ENCODE measurements at regions not wholly inside any gene's neighbourhood (a gene's known extent, or its start where the extent isn't known, plus 50 kb on each side); places are given as distances from the start of the nearest gene placed in this dataset.

DNA sequence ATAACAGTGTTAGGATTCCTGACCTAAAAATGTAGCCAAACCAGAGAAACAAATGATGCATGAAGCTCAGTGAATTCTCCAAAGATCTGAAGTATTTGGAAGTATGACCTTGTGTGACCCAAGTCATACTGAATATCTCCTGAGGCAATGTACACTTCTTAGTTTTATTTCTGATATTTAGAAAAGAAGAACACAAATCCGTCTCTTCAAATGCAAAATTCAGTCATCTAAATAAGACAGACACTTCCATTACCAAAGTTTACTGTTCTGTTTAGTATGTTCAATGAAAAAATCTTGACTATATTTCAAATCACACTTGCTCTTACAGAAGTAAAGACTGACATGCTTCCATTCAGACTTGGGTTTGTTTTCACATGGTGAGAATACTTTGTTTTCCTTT is 495.7 kb downstream of the RIT2 start:
- no peaks in the 10 kb centered on the region for H3K36me3 ChIP-seq (ENCODE audit: control insufficient read depth, insufficient read depth, low read length)
- H3K27ac ChIP-seq (ENCODE audit: low read depth, low read length), result no peak overlapping the region
- H3K9ac ChIP-seq (ENCODE audit: low read length), result no peak overlapping the region
- no peak overlapping the region for H3K4me3 ChIP-seq (ENCODE audit: low read depth, low read length)
- peaks cover 4% of the 10 kb centered on the region; the same call in 1 of the 2 replicates for H3K4me1 ChIP-seq (ENCODE audit: control insufficient read depth, insufficient read depth, low read length)
- no peaks in the 10 kb centered on the region for H3K27me3 ChIP-seq (ENCODE audit: control insufficient read depth, insufficient read depth, low read length)
- H3K9me3 ChIP-seq (ENCODE audit: control insufficient read depth, insufficient read depth, low read depth, low read length), result no peaks in the 10 kb centered on the region

DNA sequence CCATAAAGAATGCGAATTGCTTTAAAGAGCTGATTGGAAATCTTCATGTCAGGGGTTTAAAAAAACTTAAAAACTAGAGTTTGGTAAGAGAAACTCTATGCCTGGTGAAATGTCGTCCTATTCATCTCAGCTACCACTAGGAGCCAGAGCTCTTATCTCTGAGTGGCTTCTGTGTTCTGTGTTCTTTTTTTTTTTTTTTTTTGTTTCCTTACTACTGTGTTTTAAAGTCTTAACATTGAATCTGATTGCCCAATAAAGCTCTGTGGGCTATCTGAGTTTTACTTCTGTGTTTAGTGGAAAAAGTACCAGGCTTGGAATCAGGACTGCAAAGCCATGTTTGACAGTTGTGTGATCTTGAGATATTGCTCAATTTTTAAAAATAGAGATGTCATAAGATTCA is 494.8 kb downstream of the RIT2 start:
- Histone ChIP-seq H3K4me1 (ENCODE audit: control insufficient read depth, insufficient read depth, low read length) (peaks cover 4% of the 10 kb centered on the region; the same call in 1 of the 2 replicates), H3K36me3 (ENCODE audit: control insufficient read depth, insufficient read depth, low read length) (no peaks in the 10 kb centered on the region), H3K9me3 (ENCODE audit: control insufficient read depth, insufficient read depth, low read depth, low read length) (no peaks in the 10 kb centered on the region), H3K27ac (ENCODE audit: low read depth, low read length) (no peak overlapping the region), H3K9ac (ENCODE audit: low read length) (no peak overlapping the region), H3K27me3 (ENCODE audit: control insufficient read depth, insufficient read depth, low read length) (no peaks in the 10 kb centered on the region), H3K4me3 (ENCODE audit: low read depth, low read length) (no peak overlapping the region)

- no peaks in the 10 kb centered on the region for H3K27me3 ChIP-seq (ENCODE audit: control insufficient read depth, insufficient read depth, low read length)
- no peaks in the 10 kb centered on the region for H3K9me3 ChIP-seq (ENCODE audit: control insufficient read depth, insufficient read depth, low read depth, low read length)
- H3K27ac ChIP-seq (ENCODE audit: low read depth, low read length), result no peak overlapping the region
- H3K36me3 ChIP-seq (ENCODE audit: control insufficient read depth, insufficient read depth, low read length), result no peaks in the 10 kb centered on the region
- peaks cover 4% of the 10 kb centered on the region; the same call in 1 of the 2 replicates for H3K4me1 ChIP-seq (ENCODE audit: control insufficient read depth, insufficient read depth, low read length)
- no peak overlapping the region for H3K9ac ChIP-seq (ENCODE audit: low read length)
- H3K4me3 ChIP-seq (ENCODE audit: low read depth, low read length), result no peak overlapping the region
Observed at GRCh38 chr18:42623935-42624334, 491.6 kb downstream of the RIT2 start.

DNA sequence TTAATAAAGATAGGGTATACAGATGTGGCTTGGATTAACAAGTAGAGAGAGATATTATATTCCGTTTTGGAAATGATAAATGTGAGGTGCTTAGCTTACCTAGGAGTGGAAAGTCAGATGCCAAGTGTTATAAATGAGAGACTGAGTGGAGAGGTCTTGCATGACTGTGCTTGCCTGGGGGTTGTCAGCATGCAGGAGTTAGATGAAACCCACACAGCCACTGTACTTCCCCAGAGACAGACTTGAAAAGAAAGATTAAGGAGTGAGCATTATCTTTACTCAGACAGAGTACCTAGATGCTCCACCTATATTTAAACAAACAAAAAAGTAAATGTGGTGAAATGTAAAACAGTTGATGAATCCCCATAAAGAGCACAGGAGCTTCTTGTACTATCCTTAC is 482.7 kb downstream of the RIT2 start:
- no peaks in the 10 kb centered on the region for H3K9me3 ChIP-seq (ENCODE audit: control insufficient read depth, insufficient read depth, low read depth, low read length)
- H3K27ac ChIP-seq (ENCODE audit: low read depth, low read length), result no peak overlapping the region
- H3K4me1 ChIP-seq (ENCODE audit: control insufficient read depth, insufficient read depth, low read length), result no peaks in the 10 kb centered on the region; the same call in 1 of the 2 replicates
- H3K27me3 ChIP-seq (ENCODE audit: control insufficient read depth, insufficient read depth, low read length), result no peaks in the 10 kb centered on the region
- H3K36me3 ChIP-seq (ENCODE audit: control insufficient read depth, insufficient read depth, low read length), result no peaks in the 10 kb centered on the region
- H3K9ac ChIP-seq (ENCODE audit: low read length), result no peak overlapping the region
- H3K4me3 ChIP-seq (ENCODE audit: low read depth, low read length), result no peak overlapping the region

- Histone ChIP-seq H3K9me3 (ENCODE audit: control insufficient read depth, insufficient read depth, low read depth, low read length) (no peaks in the 10 kb centered on the region), H3K36me3 (ENCODE audit: control insufficient read depth, insufficient read depth, low read length) (no peaks in the 10 kb centered on the region), H3K4me1 (ENCODE audit: control insufficient read depth, insufficient read depth, low read length) (no peaks in the 10 kb centered on the region; the same call in 1 of the 2 replicates), H3K9ac (ENCODE audit: low read length) (no peak overlapping the region), H3K4me3 (ENCODE audit: low read depth, low read length) (no peak overlapping the region), H3K27ac (ENCODE audit: low read depth, low read length) (no peak overlapping the region), H3K27me3 (ENCODE audit: control insufficient read depth, insufficient read depth, low read length) (no peaks in the 10 kb centered on the region)
Observed at GRCh38 chr18:42635378-42636048, 480.0 kb downstream of the RIT2 start.

- no peaks in the 10 kb centered on the region for H3K36me3 ChIP-seq (ENCODE audit: control insufficient read depth, insufficient read depth, low read length)
- H3K9me3 ChIP-seq (ENCODE audit: control insufficient read depth, insufficient read depth, low read depth, low read length), result no peaks in the 10 kb centered on the region
- no peak overlapping the region for H3K9ac ChIP-seq (ENCODE audit: low read length)
- H3K4me1 ChIP-seq (ENCODE audit: control insufficient read depth, insufficient read depth, low read length), result no peaks in the 10 kb centered on the region; the same call in 1 of the 2 replicates
- H3K27ac ChIP-seq (ENCODE audit: low read depth, low read length), result no peak overlapping the region
- no peaks in the 10 kb centered on the region for H3K27me3 ChIP-seq (ENCODE audit: control insufficient read depth, insufficient read depth, low read length)
- H3K4me3 ChIP-seq (ENCODE audit: low read depth, low read length), result no peak overlapping the region
Observed at GRCh38 chr18:42636309-42636708, 479.2 kb downstream of the RIT2 start.

- no peaks in the 10 kb centered on the region for H3K9me3 ChIP-seq (ENCODE audit: control insufficient read depth, insufficient read depth, low read depth, low read length)
- no peak overlapping the region for H3K4me3 ChIP-seq (ENCODE audit: low read depth, low read length)
- H3K4me1 ChIP-seq (ENCODE audit: control insufficient read depth, insufficient read depth, low read length), result no peaks in the 10 kb centered on the region
- H3K27ac ChIP-seq (ENCODE audit: low read depth, low read length), result no peak overlapping the region
- no peaks in the 10 kb centered on the region for H3K36me3 ChIP-seq (ENCODE audit: control insufficient read depth, insufficient read depth, low read length)
- H3K27me3 ChIP-seq (ENCODE audit: control insufficient read depth, insufficient read depth, low read length), result no peaks in the 10 kb centered on the region
- H3K9ac ChIP-seq (ENCODE audit: low read length), result no peak overlapping the region
Observed at GRCh38 chr18:42640160-42640559, 475.3 kb downstream of the RIT2 start.

GRCh38 chr18:42641996-42642395 is 473.5 kb downstream of the RIT2 start:
- no peaks in the 10 kb centered on the region for H3K27me3 ChIP-seq (ENCODE audit: control insufficient read depth, insufficient read depth, low read length)
- H3K4me1 ChIP-seq (ENCODE audit: control insufficient read depth, insufficient read depth, low read length), result peaks cover 4% of the 10 kb centered on the region; the same call in 1 of the 2 replicates
- no peak overlapping the region for H3K4me3 ChIP-seq (ENCODE audit: low read depth, low read length)
- no peak overlapping the region for H3K27ac ChIP-seq (ENCODE audit: low read depth, low read length)
- H3K9ac ChIP-seq (ENCODE audit: low read length), result no peak overlapping the region
- no peaks in the 10 kb centered on the region for H3K9me3 ChIP-seq (ENCODE audit: control insufficient read depth, insufficient read depth, low read depth, low read length)
- H3K36me3 ChIP-seq (ENCODE audit: control insufficient read depth, insufficient read depth, low read length), result no peaks in the 10 kb centered on the region; the same call in 1 of the 2 replicates

- Histone ChIP-seq H3K9ac (ENCODE audit: low read length) (no peak overlapping the region), H3K27me3 (ENCODE audit: control insufficient read depth, insufficient read depth, low read length) (no peaks in the 10 kb centered on the region), H3K27ac (ENCODE audit: low read depth, low read length) (no peak overlapping the region), H3K4me1 (ENCODE audit: control insufficient read depth, insufficient read depth, low read length) (peaks cover 4% of the 10 kb centered on the region; the same call in 1 of the 2 replicates), H3K9me3 (ENCODE audit: control insufficient read depth, insufficient read depth, low read depth, low read length) (no peaks in the 10 kb centered on the region), H3K4me3 (ENCODE audit: low read depth, low read length) (no peak overlapping the region), H3K36me3 (ENCODE audit: control insufficient read depth, insufficient read depth, low read length) (peaks cover under 1% of the 10 kb centered on the region; the same call in 1 of the 2 replicates)
Observed at GRCh38 chr18:42644729-42645131, 470.8 kb downstream of the RIT2 start.

- Histone ChIP-seq H3K27ac (ENCODE audit: low read depth, low read length) (no peak overlapping the region), H3K36me3 (ENCODE audit: control insufficient read depth, insufficient read depth, low read length) (peaks cover 3% of the 10 kb centered on the region; the same call in 1 of the 2 replicates), H3K9ac (ENCODE audit: low read length) (no peak overlapping the region), H3K27me3 (ENCODE audit: control insufficient read depth, insufficient read depth, low read length) (no peaks in the 10 kb centered on the region), H3K9me3 (ENCODE audit: control insufficient read depth, insufficient read depth, low read depth, low read length) (peaks cover 2% of the 10 kb centered on the region; the same call in 1 of the 2 replicates), H3K4me1 (ENCODE audit: control insufficient read depth, insufficient read depth, low read length) (peaks cover 7% of the 10 kb centered on the region; the same call in 1 of the 2 replicates), H3K4me3 (ENCODE audit: low read depth, low read length) (no peak overlapping the region)
Observed at GRCh38 chr18:42649331-42650035, 466.0 kb downstream of the RIT2 start.

DNA sequence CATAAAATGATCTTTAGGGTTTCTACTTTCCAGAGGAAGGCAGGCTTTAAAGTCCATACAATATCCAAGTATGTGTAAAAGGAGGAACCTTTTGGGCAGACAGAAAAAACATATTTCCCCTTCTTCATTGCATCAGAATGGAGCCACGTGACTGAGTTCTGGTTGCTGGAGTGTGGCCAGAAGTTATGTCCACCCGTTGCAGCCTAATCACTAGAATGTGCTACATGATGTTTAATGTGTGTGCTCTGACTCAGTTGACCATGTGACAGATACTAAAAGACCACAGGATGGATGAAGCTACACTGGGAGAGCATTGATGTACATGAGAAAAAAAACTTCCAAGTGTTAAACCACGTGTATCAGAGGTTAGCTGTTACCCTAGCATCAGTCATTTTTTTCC is 460.9 kb downstream of the RIT2 start:
- Histone ChIP-seq H3K9me3 (ENCODE audit: control insufficient read depth, insufficient read depth, low read depth, low read length) (peaks cover 2% of the 10 kb centered on the region; the same call in 1 of the 2 replicates), H3K36me3 (ENCODE audit: control insufficient read depth, insufficient read depth, low read length) (peaks cover 3% of the 10 kb centered on the region; the same call in 1 of the 2 replicates), H3K4me1 (ENCODE audit: control insufficient read depth, insufficient read depth, low read length) (peaks cover 3% of the 10 kb centered on the region; the same call in 1 of the 2 replicates), H3K27me3 (ENCODE audit: control insufficient read depth, insufficient read depth, low read length) (no peaks in the 10 kb centered on the region), H3K27ac (ENCODE audit: low read depth, low read length) (no peak overlapping the region), H3K4me3 (ENCODE audit: low read depth, low read length) (no peak overlapping the region), H3K9ac (ENCODE audit: low read length) (no peak overlapping the region)
